ENCODE measurements at regions not wholly inside any gene's neighbourhood (a gene's known extent, or its start where the extent isn't known, plus 50 kb on each side); places are given as distances from the start of the nearest gene placed in this dataset.

DNA sequence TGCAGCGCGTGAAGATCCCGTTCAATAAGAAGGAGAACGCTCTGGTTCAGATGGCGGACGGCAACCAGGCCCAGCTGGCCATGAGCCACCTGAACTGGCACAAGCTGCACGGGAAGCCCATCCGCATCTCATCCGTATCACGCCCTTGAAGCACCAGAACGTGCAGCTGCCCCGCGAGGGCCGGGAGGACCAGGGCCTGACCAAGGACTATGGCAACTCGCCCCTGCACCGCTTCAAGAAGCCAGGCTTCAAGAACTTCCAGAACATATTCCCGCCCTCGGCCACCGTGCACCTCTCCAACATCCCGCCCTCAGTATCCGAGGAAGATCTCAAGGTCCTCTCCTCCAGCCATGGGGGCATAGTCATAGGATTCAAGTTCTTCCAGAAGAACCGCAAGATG, 131.9 kb upstream of the FUT8 start:
- no peaks in the 10 kb centered on the region for H3K27me3 ChIP-seq
- H3K4me1 ChIP-seq (replicated peaks in 1 of 2), result no peaks in the 10 kb centered on the region
- H3K27ac ChIP-seq, result no peak overlapping the region
- WGBS, 4 donors, result 94 to 98% (median 95%) methylated on average over 7 to 22 of the region's 22 CpGs
- intact Hi-C loops (cut with DNase I), result no loop called here
- TF ChIP-seq, protein P1, sequence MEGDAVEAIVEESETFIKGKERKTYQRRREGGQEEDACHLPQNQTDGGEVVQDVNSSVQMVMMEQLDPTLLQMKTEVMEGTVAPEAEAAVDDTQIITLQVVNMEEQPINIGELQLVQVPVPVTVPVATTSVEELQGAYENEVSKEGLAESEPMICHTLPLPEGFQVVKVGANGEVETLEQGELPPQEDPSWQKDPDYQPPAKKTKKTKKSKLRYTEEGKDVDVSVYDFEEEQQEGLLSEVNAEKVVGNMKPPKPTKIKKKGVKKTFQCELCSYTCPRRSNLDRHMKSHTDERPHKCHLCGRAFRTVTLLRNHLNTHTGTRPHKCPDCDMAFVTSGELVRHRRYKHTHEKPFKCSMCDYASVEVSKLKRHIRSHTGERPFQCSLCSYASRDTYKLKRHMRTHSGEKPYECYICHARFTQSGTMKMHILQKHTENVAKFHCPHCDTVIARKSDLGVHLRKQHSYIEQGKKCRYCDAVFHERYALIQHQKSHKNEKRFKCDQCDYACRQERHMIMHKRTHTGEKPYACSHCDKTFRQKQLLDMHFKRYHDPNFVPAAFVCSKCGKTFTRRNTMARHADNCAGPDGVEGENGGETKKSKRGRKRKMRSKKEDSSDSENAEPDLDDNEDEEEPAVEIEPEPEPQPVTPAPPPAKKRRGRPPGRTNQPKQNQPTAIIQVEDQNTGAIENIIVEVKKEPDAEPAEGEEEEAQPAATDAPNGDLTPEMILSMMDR (IDR thresholded peaks at IDR 0.05), result no peak
- TF ChIP-seq POLR2A (IDR thresholded peaks at IDR 0.05), result no peak
- no peak for DNase-seq
- H3K9me3 ChIP-seq (replicated peaks in 1 of 3), result no peaks in the 10 kb centered on the region
- H3K36me3 ChIP-seq (replicated peaks in 1 of 2), result no peaks in the 10 kb centered on the region
- no peak overlapping the region for H3K4me3 ChIP-seq

DNA sequence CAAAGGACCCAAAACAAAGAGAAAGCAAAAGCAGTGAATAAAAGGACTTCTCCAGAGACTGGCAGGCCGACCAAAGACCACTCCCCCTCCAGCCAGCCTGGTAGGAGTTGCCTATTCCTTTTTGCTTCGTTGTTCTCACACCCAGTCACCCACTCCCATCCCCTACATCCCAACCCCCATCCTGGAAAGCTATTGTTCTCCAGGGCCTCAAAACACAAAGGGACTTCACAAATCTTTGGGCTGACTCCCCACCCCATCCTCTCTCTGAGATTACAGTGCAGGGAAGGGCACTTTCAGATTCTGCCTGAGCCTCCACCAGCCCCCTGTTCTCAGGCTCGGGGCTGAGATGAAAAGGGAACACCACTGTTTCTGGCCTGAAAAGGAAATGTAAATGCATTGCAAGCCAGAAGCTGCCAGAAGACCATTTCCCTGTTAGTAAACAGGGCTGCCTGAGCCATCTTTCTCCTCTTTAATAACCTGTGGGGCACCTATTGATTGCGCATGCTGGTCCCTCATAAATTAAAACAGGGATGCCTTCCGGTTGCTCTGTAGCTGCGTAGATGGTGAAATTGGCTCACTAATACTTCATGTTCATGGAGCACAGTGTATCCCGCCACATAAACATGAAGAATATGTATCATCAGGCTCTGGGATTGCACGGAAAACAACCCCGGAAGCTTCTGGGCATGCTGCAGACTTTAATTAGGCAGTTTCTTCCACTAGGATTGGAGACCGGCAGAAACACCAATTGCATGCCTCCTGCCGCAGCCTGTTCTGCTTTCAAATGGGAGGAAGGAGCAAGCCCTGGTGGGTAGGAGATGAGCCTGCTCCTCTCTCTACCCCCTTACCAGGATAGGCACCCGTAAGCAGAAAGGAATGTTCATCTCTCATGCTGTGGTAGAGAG, 130.3 kb upstream of the FUT8 start:
- Histone ChIP-seq H3K4me3 (no peak overlapping the region), H3K27ac (no peak overlapping the region)
- 43 to 59% (median 51%) methylated on average over 12 of the region's 12 CpGs for WGBS, 4 donors

DNA sequence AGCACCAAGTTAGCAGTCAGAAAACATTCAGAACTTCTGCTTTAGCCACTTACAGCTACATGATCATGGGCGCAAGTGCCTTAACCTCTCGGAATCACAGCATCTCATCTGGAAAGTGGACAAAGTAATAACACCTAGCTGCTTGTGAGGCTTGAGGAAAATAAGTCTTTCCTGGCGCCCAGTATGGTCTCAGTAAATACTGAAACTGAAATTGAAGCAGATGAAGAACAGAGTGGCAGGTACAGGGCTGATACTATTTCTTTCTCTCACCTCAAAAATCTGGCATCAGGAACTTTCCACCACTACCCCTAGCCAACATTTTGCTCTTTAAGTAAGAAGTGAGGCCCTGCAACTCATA, 129.7 kb upstream of the FUT8 start:
- 82 to 94% (median 86%) methylated on average over 3 of the region's 3 CpGs for WGBS, 4 donors
- H3K9me3 ChIP-seq (replicated peaks in 1 of 3), result no peaks in the 10 kb centered on the region
- H3K27me3 ChIP-seq, result no peaks in the 10 kb centered on the region
- DNase-seq, result no peak
- TF ChIP-seq POLR2A (IDR thresholded peaks at IDR 0.05), result no peak
- TF ChIP-seq, protein P1 (IDR thresholded peaks at IDR 0.05), result no peak
- intact Hi-C loops (cut with DNase I), result no loop called here
- H3K27ac ChIP-seq, result no peak overlapping the region
- H3K36me3 ChIP-seq (replicated peaks in 1 of 2), result no peaks in the 10 kb centered on the region
- H3K4me1 ChIP-seq (replicated peaks in 1 of 2), result no peaks in the 10 kb centered on the region
- no peak overlapping the region for H3K4me3 ChIP-seq

More for the DNA sequence above, 130.3 kb upstream of the FUT8 start:
- no peaks in the 10 kb centered on the region for H3K27me3 ChIP-seq
- no peaks in the 10 kb centered on the region for H3K4me1 ChIP-seq (replicated peaks in 1 of 2)
- H3K9me3 ChIP-seq (replicated peaks in 1 of 3), result no peaks in the 10 kb centered on the region
- TF ChIP-seq, protein P1 (IDR thresholded peaks at IDR 0.05), result no peak
- TF ChIP-seq POLR2A (IDR thresholded peaks at IDR 0.05), result no peak
- intact Hi-C loops (cut with DNase I), result no loop called here
- DNase-seq, result no peak
- H3K36me3 ChIP-seq (replicated peaks in 1 of 2), result no peaks in the 10 kb centered on the region

DNA sequence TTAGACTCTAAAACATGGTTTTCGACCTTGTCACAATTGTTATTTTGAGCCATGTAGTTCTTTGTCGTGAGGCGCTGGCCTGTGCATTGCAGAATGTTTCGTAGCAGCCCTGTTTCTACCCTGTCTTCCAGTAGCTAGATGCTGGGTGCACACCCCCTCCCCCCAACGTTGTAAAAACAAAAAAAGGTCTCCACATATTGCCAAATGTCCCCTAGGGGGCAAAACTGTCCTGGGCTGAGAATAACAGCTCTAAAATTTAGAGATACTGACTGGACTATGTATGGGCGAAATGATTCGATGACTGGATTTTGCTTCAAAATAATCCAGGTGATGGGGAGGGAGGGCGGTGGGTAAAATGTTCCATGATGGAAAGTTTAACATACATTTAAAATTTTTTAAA, 126.1 kb upstream of the FUT8 start:
- DNase-seq, result no peak
- no peak overlapping the region for H3K4me3 ChIP-seq
- no peak overlapping the region for H3K27ac ChIP-seq
- TF ChIP-seq, protein P1 (IDR thresholded peaks at IDR 0.05), result no peak
- TF ChIP-seq POLR2A (IDR thresholded peaks at IDR 0.05), result no peak
- intact Hi-C loops (cut with DNase I), result no loop called here
- H3K36me3 ChIP-seq (replicated peaks in 1 of 2), result no peaks in the 10 kb centered on the region
- no peaks in the 10 kb centered on the region for H3K4me1 ChIP-seq (replicated peaks in 1 of 2)
- H3K9me3 ChIP-seq (replicated peaks in 1 of 3), result no peaks in the 10 kb centered on the region
- 73 to 80% (median 78%) methylated on average over 8 of the region's 8 CpGs for WGBS, 4 donors
- H3K27me3 ChIP-seq, result no peaks in the 10 kb centered on the region
